BE2C (cell line): ENCODE measurements at regions not wholly inside any gene's neighbourhood (a gene's known extent, or its start where the extent isn't known, plus 50 kb on each side); places are given as distances from the start of the nearest gene placed in this dataset.

ENCODE experiments used
- DNase-seq: peaks from one replicate; pipeline ENCODE4 v3.0.0-alpha.2; 2020
- H3K27me3 ChIP-seq: fragments of 250-450 bp; sonication (Bioruptor Pico); 2 replicates; pipeline ENCODE4 v1.5.1; 2020; ENCODE audit warnings: mild to moderate bottlenecking
- H3K36me3 ChIP-seq: fragments of 250-450 bp; sonication (Bioruptor Pico); 2 replicates; pipeline ENCODE4 v1.5.1; 2020; ENCODE audit warnings: mild to moderate bottlenecking
- H3K4me1 ChIP-seq: fragments of 250-450 bp; sonication (Bioruptor Pico); 2 replicates; pipeline ENCODE4 v1.5.1; 2020
- H3K4me3 ChIP-seq: 2 replicates; pipeline ENCODE4 v1.5.1; 2011; ENCODE audit warnings: low read depth, low read length
- H3K9me3 ChIP-seq: fragments of 250-450 bp; sonication (Bioruptor Pico); 2 replicates; pipeline ENCODE4 v1.5.1; 2020
- CTCF ChIP-seq: IDR thresholded peaks from 2 replicates; pipeline ENCODE4 v1.5.1; 2012; ENCODE audit warnings: mild to moderate bottlenecking, low read depth, low read length

GRCh38 chr16:51248217-51248616, 97.1 kb upstream of the SALL1 start:
- H3K9me3 ChIP-seq = no peaks in the 10 kb centered on the region
- no peaks in the 10 kb centered on the region for H3K36me3 ChIP-seq
- no peak overlapping the region for H3K4me3 ChIP-seq
- no peaks in the 10 kb centered on the region for H3K27me3 ChIP-seq
- TF ChIP-seq CTCF = no peak
- no peak for DNase-seq
- H3K4me1 ChIP-seq = no peaks in the 10 kb centered on the region

- no peak for TF ChIP-seq CTCF
- Histone ChIP-seq H3K36me3 (no peaks in the 10 kb centered on the region), H3K27me3 (no peaks in the 10 kb centered on the region), H3K9me3 (no peaks in the 10 kb centered on the region), H3K4me3 (no peak overlapping the region), H3K4me1 (no peaks in the 10 kb centered on the region)
- DNase-seq = no peak
Observed at GRCh38 chr16:51245658-51245995, 94.6 kb upstream of the SALL1 start.

- no peaks in the 10 kb centered on the region for H3K9me3 ChIP-seq
- no peak for DNase-seq
- H3K4me1 ChIP-seq = no peaks in the 10 kb centered on the region
- H3K4me3 ChIP-seq = no peak overlapping the region
- no peaks in the 10 kb centered on the region for H3K36me3 ChIP-seq
- no peaks in the 10 kb centered on the region for H3K27me3 ChIP-seq
- TF ChIP-seq CTCF = no peak
Observed at GRCh38 chr16:51244887-51245657, 94.0 kb upstream of the SALL1 start.

DNA sequence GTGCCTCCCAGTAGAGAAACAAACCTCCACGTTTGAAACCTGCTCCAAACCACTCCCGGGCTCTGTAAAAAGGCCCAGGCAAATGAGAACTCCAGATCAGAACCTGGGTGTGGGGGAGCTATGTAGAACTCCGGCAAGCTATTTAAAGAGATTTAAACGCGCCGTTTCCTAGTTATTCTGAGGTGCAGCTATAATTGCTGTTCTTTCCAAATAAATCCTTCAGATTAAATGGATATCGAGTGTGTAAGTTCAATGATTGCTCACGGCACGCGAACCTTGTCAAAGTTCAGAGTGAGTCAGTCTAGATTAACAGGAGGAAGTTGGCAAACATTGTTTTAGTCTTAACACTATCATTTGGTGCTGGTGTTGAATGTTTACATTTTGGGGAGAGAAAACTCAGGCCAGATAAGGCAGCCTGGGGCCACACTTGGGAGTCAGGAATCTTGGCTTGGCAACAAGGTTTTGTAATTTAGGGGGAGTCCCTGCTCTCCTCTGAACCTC, 92.9 kb upstream of the SALL1 start:
- Histone ChIP-seq H3K9me3 (no peaks in the 10 kb centered on the region), H3K36me3 (no peaks in the 10 kb centered on the region), H3K27me3 (no peaks in the 10 kb centered on the region), H3K4me3 (no peak overlapping the region), H3K4me1 (no peaks in the 10 kb centered on the region)
- no peak for TF ChIP-seq CTCF
- DNase-seq = no peak

DNA sequence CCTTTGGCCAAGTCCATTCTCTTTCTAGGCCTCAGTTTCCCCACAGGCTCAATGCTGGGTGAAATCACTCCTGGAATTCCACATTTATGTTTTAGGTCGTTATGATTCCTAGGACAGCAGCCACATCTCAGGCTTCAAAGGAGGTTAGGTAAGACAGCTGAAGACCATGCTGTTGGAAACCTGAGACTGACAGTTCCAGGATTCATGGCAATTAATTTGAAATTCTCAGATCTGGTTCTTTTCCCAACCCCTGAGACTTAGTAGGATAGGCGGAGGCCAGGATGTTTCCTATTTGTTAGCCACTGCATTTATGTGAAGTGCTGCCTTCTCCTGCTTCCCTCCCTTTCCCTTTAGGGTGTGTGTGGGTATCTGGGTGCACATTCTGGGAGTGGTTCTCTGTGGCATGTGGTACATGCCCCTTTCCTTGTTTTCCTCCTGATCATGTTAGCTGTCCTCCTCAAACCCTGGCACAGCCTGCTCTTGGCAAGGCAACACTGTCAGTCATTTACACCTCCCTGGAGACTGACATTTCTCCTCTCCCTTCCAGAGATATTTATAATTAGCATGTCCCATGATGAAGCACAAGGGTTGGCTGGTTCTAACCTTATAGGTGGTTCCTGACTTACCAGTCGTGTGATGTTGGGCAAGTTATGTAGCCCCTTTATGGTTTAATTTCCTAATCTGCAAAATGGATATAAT, 91.4 kb upstream of the SALL1 start:
- Histone ChIP-seq H3K4me1 (no peaks in the 10 kb centered on the region), H3K4me3 (no peak overlapping the region), H3K9me3 (no peaks in the 10 kb centered on the region), H3K27me3 (no peaks in the 10 kb centered on the region), H3K36me3 (no peaks in the 10 kb centered on the region)
- TF ChIP-seq CTCF = no peak
- no peak for DNase-seq

DNA sequence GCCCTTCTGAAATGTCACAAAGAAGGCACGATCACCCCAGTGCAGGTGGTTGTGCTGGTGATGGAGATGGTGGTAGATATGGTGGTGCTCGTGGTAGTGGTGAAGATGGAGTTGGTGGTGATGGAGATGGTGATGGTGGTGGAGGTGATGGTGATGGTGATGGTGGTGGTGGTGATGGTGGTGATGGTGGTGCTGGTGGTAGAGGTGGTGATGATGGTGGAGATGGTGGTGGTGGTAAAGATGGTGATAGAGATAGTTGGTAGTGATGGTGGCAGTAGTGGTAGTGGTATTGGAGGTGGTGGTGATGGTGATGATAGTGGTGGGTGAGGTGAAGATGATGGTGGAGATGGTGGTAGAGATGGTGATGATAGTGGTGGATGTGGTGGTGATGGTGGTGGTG, 88.1 kb upstream of the SALL1 start:
- H3K4me3 ChIP-seq = no peak overlapping the region
- H3K9me3 ChIP-seq = no peaks in the 10 kb centered on the region
- no peak for DNase-seq
- H3K4me1 ChIP-seq = no peaks in the 10 kb centered on the region
- no peak for TF ChIP-seq CTCF
- H3K36me3 ChIP-seq = no peaks in the 10 kb centered on the region
- H3K27me3 ChIP-seq = no peaks in the 10 kb centered on the region
